ENCODE measurements at regions not wholly inside any gene's neighbourhood (a gene's known extent, or its start where the extent isn't known, plus 50 kb on each side); places are given as distances from the start of the nearest gene placed in this dataset.

- no peaks in the 10 kb centered on the region for H3K27me3 ChIP-seq (ENCODE audit: insufficient read depth, poor library complexity, severe bottlenecking)
- no peak overlapping the region for H3K27ac ChIP-seq (replicated peaks)
- H3K4me3 ChIP-seq (replicated peaks; ENCODE audit: insufficient read depth, low read length): no peak overlapping the region
- no peak for DNase-seq (ENCODE audit: low read depth in 1 of 2, low spot score in 1 of 2)
- TF ChIP-seq CTCF (IDR thresholded peaks at IDR 0.05; ENCODE audit: insufficient read depth, low read length): no peak
- TF ChIP-seq SPI1 (IDR thresholded peaks at IDR 0.05; ENCODE audit: borderline replicate concordance, low read depth): no peak
- TF ChIP-seq POLR2AphosphoS5 (IDR thresholded peaks at IDR 0.05; ENCODE audit: low read depth): no peak
- TF ChIP-seq REST (IDR thresholded peaks at IDR 0.05; ENCODE audit: insufficient replicate concordance, low read depth): no peak
- TF ChIP-seq GABPA (IDR thresholded peaks at IDR 0.05; ENCODE audit: low read depth): no peak
Measured at GRCh38 chr3:89802881-89803280, 695.5 kb downstream of the EPHA3 start.

- Histone ChIP-seq H3K4me3 (replicated peaks; ENCODE audit: insufficient read depth, low read length) (no peak overlapping the region), H3K27ac (replicated peaks) (no peak overlapping the region), H3K27me3 (ENCODE audit: insufficient read depth, poor library complexity, severe bottlenecking) (no peaks in the 10 kb centered on the region)
- no peak for DNase-seq (ENCODE audit: low read depth in 1 of 2, low spot score in 1 of 2)
- no peak for TF ChIP-seq REST (IDR thresholded peaks at IDR 0.05; ENCODE audit: insufficient replicate concordance, low read depth)
- TF ChIP-seq SPI1 (IDR thresholded peaks at IDR 0.05; ENCODE audit: borderline replicate concordance, low read depth): no peak
- no peak for TF ChIP-seq CTCF (IDR thresholded peaks at IDR 0.05; ENCODE audit: insufficient read depth, low read length)
- TF ChIP-seq POLR2AphosphoS5 (IDR thresholded peaks at IDR 0.05; ENCODE audit: low read depth): no peak
- no peak for TF ChIP-seq GABPA (IDR thresholded peaks at IDR 0.05; ENCODE audit: low read depth)
Measured at GRCh38 chr3:89803711-89804110, 696.3 kb downstream of the EPHA3 start.

GRCh38 chr3:89806166-89806565, 698.7 kb downstream of the EPHA3 start:
- Histone ChIP-seq H3K4me3 (replicated peaks; ENCODE audit: insufficient read depth, low read length) (no peak overlapping the region), H3K27ac (replicated peaks) (no peak overlapping the region), H3K27me3 (ENCODE audit: insufficient read depth, poor library complexity, severe bottlenecking) (no peaks in the 10 kb centered on the region)
- TF ChIP-seq SPI1 (IDR thresholded peaks at IDR 0.05; ENCODE audit: borderline replicate concordance, low read depth) (no peak), POLR2AphosphoS5 (IDR thresholded peaks at IDR 0.05; ENCODE audit: low read depth) (no peak), CTCF (IDR thresholded peaks at IDR 0.05; ENCODE audit: insufficient read depth, low read length) (no peak), REST (IDR thresholded peaks at IDR 0.05; ENCODE audit: insufficient replicate concordance, low read depth) (no peak), GABPA (IDR thresholded peaks at IDR 0.05; ENCODE audit: low read depth) (no peak)
- no peak for DNase-seq (ENCODE audit: low read depth in 1 of 2, low spot score in 1 of 2)
